Endothelial cell of umbilical vein (primary cell): ENCODE measurements at regions not wholly inside any gene's neighbourhood (a gene's known extent, or its start where the extent isn't known, plus 50 kb on each side); places are given as distances from the start of the nearest gene placed in this dataset.

Experiments
- BruUV-seq: library from RNA; stranded (reverse); fragments of 400-500 nt; replicated peaks from 2 replicates; lab custom pipeline; 2021; lab: Mats Ljungman, UMichigan
- CTCF ChIA-PET: fragments of 300-600, 350-600 bp; sonication (Branson Sonifier 250); formaldehyde crosslinking; loops from one replicate; lab custom pipeline; 2021; ENCODE audit warnings: antibody characterized with exemption, inconsistent platforms; lab: Charles Lee
- POLR2A ChIA-PET: fragments of 300-600, 350-600 bp; sonication (Branson Sonifier 250); formaldehyde crosslinking; loops from one replicate; lab custom pipeline; 2021; ENCODE audit warnings: antibody characterized with exemption, inconsistent platforms; lab: Charles Lee
- DNase-seq: peaks from one replicate; pipeline ENCODE4 v3.0.0-alpha.2; 2011; ENCODE audit warnings: low read depth, low spot score
- FAIRE-seq: peaks from 2 replicates; lab custom pipeline; 2011; peaks lifted over from hg19 to GRCh38; lab: Jason Lieb, UNC
- H2AFZ ChIP-seq: 2 replicates; pipeline ENCODE4 v1.6.0; 2012; ENCODE audit warnings: low read depth, low read length, control low read depth, inconsistent platforms
- H3K27ac ChIP-seq: 2 replicates; pipeline ENCODE4 v1.5.1; 2011; ENCODE audit warnings: low read depth, mild to moderate bottlenecking, control low read depth, low read length, moderate library complexity; ENCODE audit not compliant: insufficient read depth
- H3K27me3 ChIP-seq, 2 experiments: 2 replicates each; pipeline versions ENCODE4 v1.6.0 to v1.6.1; 2011; ENCODE audit warnings: low read length in 2 of 2, mixed read lengths in 1 of 2; ENCODE audit not compliant: control insufficient read depth in 2 of 2, insufficient read depth in 2 of 2
- H3K36me3 ChIP-seq, 2 experiments: 2 replicates in 1 of 2; 3 replicates in 1 of 2; pipeline ENCODE4 v1.5.1; 2011; ENCODE audit warnings: low read length in 2 of 2, mild to moderate bottlenecking in 1 of 2, moderate library complexity in 1 of 2; ENCODE audit not compliant: control insufficient read depth in 2 of 2, insufficient read depth in 2 of 2; ENCODE audit errors: extremely low read depth in 1 of 2
- H3K4me1 ChIP-seq: 3 replicates; pipeline ENCODE4 v1.5.1; 2011; ENCODE audit warnings: mild to moderate bottlenecking, low read length; ENCODE audit not compliant: control insufficient read depth, insufficient read depth; ENCODE audit errors: extremely low read depth
- H3K4me2 ChIP-seq: 2 replicates; pipeline ENCODE4 v1.6.1; 2011; ENCODE audit warnings: low read length, control low read depth, mixed read lengths; ENCODE audit not compliant: insufficient read depth
- H3K4me3 ChIP-seq, 3 experiments: fragments of 200-600 bp in 1 of 3; sonication (generic), shearing (Covaris generic) in 1 of 3; replicated peaks in 1 of 3; 2 replicates each; pipeline ENCODE4 v1.5.1; 2011 to 2016; ENCODE audit warnings: control low read depth in 3 of 3, low read length in 3 of 3, mild to moderate bottlenecking in 2 of 3, inconsistent platforms in 1 of 3, low read depth in 1 of 3, moderate library complexity in 1 of 3; ENCODE audit not compliant: insufficient read depth in 1 of 3
- H3K79me2 ChIP-seq: 2 replicates; pipeline ENCODE4 v1.6.0; 2012; ENCODE audit warnings: low read length, inconsistent platforms; ENCODE audit not compliant: control insufficient read depth, insufficient read depth
- H3K9ac ChIP-seq: replicated peaks from 2 replicates; pipeline ENCODE3; 2011; ENCODE audit warnings: low read length, control low read depth; ENCODE audit not compliant: insufficient read depth; ENCODE audit errors: extremely low read depth
- H3K9me1 ChIP-seq: replicated peaks from 3 replicates; pipeline ENCODE4 v1.6.0; 2011; ENCODE audit warnings: mild to moderate bottlenecking, low read length; ENCODE audit not compliant: control insufficient read depth, insufficient read depth; ENCODE audit errors: extremely low read depth
- H3K9me3 ChIP-seq: replicated peaks from 2 replicates; pipeline ENCODE4 v1.5.1; 2012; ENCODE audit warnings: low read length, inconsistent platforms; ENCODE audit not compliant: control insufficient read depth, insufficient read depth
- H4K20me1 ChIP-seq: replicated peaks from 2 replicates; pipeline ENCODE3; 2011; ENCODE audit warnings: mild to moderate bottlenecking, low read length; ENCODE audit not compliant: control insufficient read depth, insufficient read depth; ENCODE audit errors: extremely low read depth
- EZH2 ChIP-seq: IDR thresholded peaks from 2 replicates; pipeline ENCODE4 v1.6.1; 2012; ENCODE audit warnings: borderline replicate concordance, low read depth, mild to moderate bottlenecking, moderate library complexity, low read length, inconsistent platforms; ENCODE audit not compliant: severe bottlenecking
- FOS ChIP-seq: IDR thresholded peaks from 2 replicates; pipeline ENCODE4 v1.6.1; 2011; ENCODE audit warnings: mild to moderate bottlenecking, low read length, moderate library complexity, borderline replicate concordance; ENCODE audit not compliant: insufficient read depth
- JUN ChIP-seq: IDR thresholded peaks from 2 replicates; pipeline ENCODE4 v1.6.1; 2011; ENCODE audit warnings: borderline replicate concordance, low read depth; ENCODE audit not compliant: insufficient read length, insufficient read depth
- MYC ChIP-seq: IDR thresholded peaks from one replicate; pipeline ENCODE4 v1.6.1; 2011; ENCODE audit warnings: mild to moderate bottlenecking, low read depth, low read length
- POLR2A ChIP-seq: IDR thresholded peaks from 2 replicates; pipeline ENCODE4 v1.6.1; 2012; ENCODE audit warnings: low read depth, mild to moderate bottlenecking, control low read depth, low read length
- POLR2AphosphoS5 ChIP-seq: IDR thresholded peaks from 2 replicates; pipeline ENCODE4 v1.6.1; 2012; ENCODE audit warnings: low read depth, mild to moderate bottlenecking, control low read depth, low read length, moderate library complexity; ENCODE audit not compliant: insufficient read depth
- dilution Hi-C: fragments of 300-500 bp; cut with MboI; formaldehyde crosslinking; loops from one replicate; pipeline ENCODE4 v1.15.0; 2019; ENCODE audit warnings: low sequenced_read_pairs; ENCODE audit not compliant: extremely low pct_ligation_motif_present
- intact Hi-C: fragments of 100-400 bp; cut with micrococcal nuclease; formaldehyde crosslinking; loops from one replicate; pipeline ENCODE4 v1.10.0; 2022
- TF ChIP-seq, protein P1 (sequence below), 2 donors: IDR thresholded peaks; 1 replicate in 1 of 2; 2 replicates in 1 of 2; pipeline ENCODE4 v1.5.1; 2011; ENCODE audit warnings: low read length in 2 of 2, mild to moderate bottlenecking in 2 of 2, moderate library complexity in 2 of 2, control low read depth in 1 of 2, inconsistent platforms in 1 of 2, low read depth in 1 of 2; ENCODE audit not compliant: insufficient read depth in 1 of 2; ENCODE audit errors: extremely low read depth in 1 of 2

DNA sequence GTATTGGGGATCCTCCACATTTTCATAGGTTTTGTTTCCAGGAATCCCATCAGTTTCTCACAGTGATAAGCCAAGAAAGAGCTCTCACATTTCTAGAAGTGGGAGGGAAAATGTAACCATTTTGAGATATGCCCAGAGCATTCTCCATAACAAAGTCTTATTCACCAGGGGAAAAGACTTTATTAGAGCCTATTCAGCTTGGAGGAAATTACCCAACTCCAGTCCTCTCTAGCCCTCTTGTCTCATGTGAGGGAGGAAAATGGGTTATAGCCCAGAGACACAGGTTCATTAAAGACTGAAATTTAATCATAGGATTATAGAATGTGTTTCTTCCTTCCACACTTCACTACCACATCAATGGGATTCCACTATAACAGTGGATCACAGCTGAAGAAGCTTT is 61.6 kb upstream of the DYNC1I1 start:
- CTCF ChIA-PET: no interaction called here
- dilution Hi-C loops (no loop called here), intact Hi-C loops (no loop called here)
- Histone ChIP-seq H3K4me1 (no peaks in the 10 kb centered on the region), H3K36me3 (no peaks in the 10 kb centered on the region), H3K9me3 (no peaks in the 10 kb centered on the region), H3K79me2 (no peaks in the 10 kb centered on the region), H3K9me1 (no peaks in the 10 kb centered on the region), H3K4me2 (no peak overlapping the region), H3K27me3 (no peaks in the 10 kb centered on the region), H3K4me3 (no peak overlapping the region), H4K20me1 (no peaks in the 10 kb centered on the region), H3K9ac (no peak overlapping the region), H3K27ac (no peak overlapping the region), H2AFZ (no peak overlapping the region)
- BruUV-seq: no TSS peak
- DNase-seq (no peak), FAIRE-seq (no peak)
- TF ChIP-seq POLR2AphosphoS5: no peak
- TF ChIP-seq, protein P1, sequence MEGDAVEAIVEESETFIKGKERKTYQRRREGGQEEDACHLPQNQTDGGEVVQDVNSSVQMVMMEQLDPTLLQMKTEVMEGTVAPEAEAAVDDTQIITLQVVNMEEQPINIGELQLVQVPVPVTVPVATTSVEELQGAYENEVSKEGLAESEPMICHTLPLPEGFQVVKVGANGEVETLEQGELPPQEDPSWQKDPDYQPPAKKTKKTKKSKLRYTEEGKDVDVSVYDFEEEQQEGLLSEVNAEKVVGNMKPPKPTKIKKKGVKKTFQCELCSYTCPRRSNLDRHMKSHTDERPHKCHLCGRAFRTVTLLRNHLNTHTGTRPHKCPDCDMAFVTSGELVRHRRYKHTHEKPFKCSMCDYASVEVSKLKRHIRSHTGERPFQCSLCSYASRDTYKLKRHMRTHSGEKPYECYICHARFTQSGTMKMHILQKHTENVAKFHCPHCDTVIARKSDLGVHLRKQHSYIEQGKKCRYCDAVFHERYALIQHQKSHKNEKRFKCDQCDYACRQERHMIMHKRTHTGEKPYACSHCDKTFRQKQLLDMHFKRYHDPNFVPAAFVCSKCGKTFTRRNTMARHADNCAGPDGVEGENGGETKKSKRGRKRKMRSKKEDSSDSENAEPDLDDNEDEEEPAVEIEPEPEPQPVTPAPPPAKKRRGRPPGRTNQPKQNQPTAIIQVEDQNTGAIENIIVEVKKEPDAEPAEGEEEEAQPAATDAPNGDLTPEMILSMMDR (IDR thresholded peaks at IDR 0.05; ENCODE audit: extremely low read depth in 1 of 2, insufficient read depth in 1 of 2, low read depth in 1 of 2, low read length in 2 of 2): no peak
- TF ChIP-seq MYC: no peak
- no peak for TF ChIP-seq POLR2A
- TF ChIP-seq FOS: no peak
- TF ChIP-seq JUN: no peak
- no peak for TF ChIP-seq EZH2
- POLR2A ChIA-PET: no interaction called here

DNA sequence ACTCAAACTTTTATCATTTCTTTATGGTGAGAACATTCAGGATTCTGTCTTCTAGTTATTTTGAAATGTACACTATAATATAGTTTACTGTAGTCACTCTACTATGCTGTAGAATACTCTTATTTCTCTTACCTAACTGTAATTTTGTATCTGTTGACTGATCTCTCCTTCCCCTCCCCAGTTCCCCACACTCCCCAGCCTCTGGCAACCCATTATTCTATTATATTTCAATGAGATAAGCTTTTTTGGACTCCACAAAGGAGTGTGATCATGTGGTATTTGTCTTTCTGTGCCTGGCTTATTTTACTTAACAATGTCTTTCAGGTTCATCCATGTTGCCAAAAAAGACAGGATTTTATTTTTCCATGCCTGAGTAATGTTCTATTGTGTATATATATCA is 71.4 kb upstream of the DYNC1I1 start:
- TF ChIP-seq POLR2A: no peak
- TF ChIP-seq, protein P1 (IDR thresholded peaks at IDR 0.05; ENCODE audit: extremely low read depth in 1 of 2, insufficient read depth in 1 of 2, low read depth in 1 of 2, low read length in 2 of 2): no peak
- TF ChIP-seq EZH2: no peak
- BruUV-seq: no TSS peak
- Histone ChIP-seq H3K9me3 (no peaks in the 10 kb centered on the region), H3K36me3 (no peaks in the 10 kb centered on the region), H3K4me1 (no peaks in the 10 kb centered on the region), H3K4me2 (no peak overlapping the region), H3K4me3 (no peak overlapping the region), H3K27ac (no peak overlapping the region), H3K27me3 (peaks cover 0 to 4% of the 10 kb centered on the region in 2 experiments), H3K9ac (no peak overlapping the region), H3K9me1 (no peaks in the 10 kb centered on the region), H3K79me2 (no peaks in the 10 kb centered on the region), H4K20me1 (no peaks in the 10 kb centered on the region), H2AFZ (no peak overlapping the region)
- FAIRE-seq (no peak), DNase-seq (no peak)
- intact Hi-C loops (no loop called here), dilution Hi-C loops (no loop called here)
- CTCF ChIA-PET: interaction anchor here (0.8 to 1.3 kb wide), 3 partner anchors 10 to 189 kb away, joined by 3 to 7 read pairs (median 7); no protein-coding TSS in a partner anchor
- POLR2A ChIA-PET: no interaction called here
